ENCODE measurements at regions not wholly inside any gene's neighbourhood (a gene's known extent, or its start where the extent isn't known, plus 50 kb on each side); places are given as distances from the start of the nearest gene placed in this dataset.

- TF ChIP-seq CBX8 (IDR thresholded peaks at IDR 0.05; ENCODE audit: borderline replicate concordance, low read depth, low read length), result no peak
- TF ChIP-seq SUZ12 (IDR thresholded peaks at IDR 0.05; ENCODE audit: low read length), result no peak
- TF ChIP-seq RFX5 (IDR thresholded peaks at IDR 0.05; ENCODE audit: borderline replicate concordance, low read depth, low read length), result no peak
- no peak for TF ChIP-seq POU5F1 (IDR thresholded peaks at IDR 0.05; ENCODE audit: low read depth, low read length)
- no peak for TF ChIP-seq EP300 (IDR thresholded peaks at IDR 0.05; ENCODE audit: borderline replicate concordance in 1 of 2, low read depth in 2 of 2, low read length in 2 of 2)
- no peak for TF ChIP-seq HDAC6 (IDR thresholded peaks at IDR 0.05; ENCODE audit: low read depth, low read length)
- no peak for TF ChIP-seq SP4 (IDR thresholded peaks at IDR 0.05; ENCODE audit: low read length)
These were observed 401.7 kb upstream of the LYPLAL1 start (continued) for GRCh38 chr1:218771931-218772330.
